Testis (tissue), 2 donors: ENCODE measurements at regions not wholly inside any gene's neighbourhood (a gene's known extent, or its start where the extent isn't known, plus 50 kb on each side); places are given as distances from the start of the nearest gene placed in this dataset.

Experiments
- DNase-seq: peaks from one replicate; pipeline ENCODE4 v3.0.0-alpha.2; 2019
- H3K27ac ChIP-seq, 2 donors: fragments of 200-600 bp; sonication (generic); one replicate each; pipeline ENCODE4 v1.5.1; 2019
- H3K27me3 ChIP-seq: fragments of 200-600 bp; sonication (generic); one replicate; pipeline ENCODE4 v1.5.1; 2019
- H3K36me3 ChIP-seq: fragments of 200-600 bp; sonication (generic); one replicate; pipeline ENCODE4 v1.5.1; 2017; ENCODE audit warnings: low read depth; ENCODE audit errors: missing control alignments
- H3K4me1 ChIP-seq: fragments of 200-600 bp; sonication (generic); one replicate; pipeline ENCODE4 v1.5.1; 2019
- H3K4me3 ChIP-seq, 2 donors: fragments of 200-600 bp; sonication (generic); one replicate each; pipeline ENCODE4 v1.5.1; 2017 to 2019
- H3K9me3 ChIP-seq: fragments of 200-600 bp; sonication (generic); one replicate; pipeline ENCODE4 v1.5.1; 2017
- CTCF ChIP-seq, 3 experiments: fragments of 450-650 bp in 2 of 3; fragments of 200-600 bp in 1 of 3; sonication (generic) in 1 of 3; IDR thresholded peaks; one replicate each; pipeline ENCODE4 v1.5.1; 2016 to 2019; ENCODE audit warnings: antibody characterized with exemption in 3 of 3, mild to moderate bottlenecking in 2 of 3, moderate library complexity in 1 of 3
- POLR2A ChIP-seq: fragments of 450-650 bp; IDR thresholded peaks from one replicate; pipeline ENCODE4 v1.6.1; 2017; ENCODE audit warnings: antibody characterized with exemption, mild to moderate bottlenecking, moderate library complexity
- WGBS, 2 donors: methylation state at CpG; one replicate each; pipeline ENCODE4 v1.1.5; 2018; 5-methylcytosine and 5-hydroxymethylcytosine counted together
- intact Hi-C: fragments of 100-400 bp; cut with DNase I; formaldehyde crosslinking; loops from one replicate; pipeline ENCODE4 v1.15.1; 2023; ENCODE audit warnings: low total_unique reads

- Histone ChIP-seq H3K4me1 (no peaks in the 10 kb centered on the region), H3K4me3 (no peak overlapping the region), H3K27me3 (no peaks in the 10 kb centered on the region), H3K27ac (no peak overlapping the region), H3K36me3 (no peaks in the 10 kb centered on the region), H3K9me3 (no peaks in the 10 kb centered on the region)
- intact Hi-C loops, result no loop called here
- 46 to 80% methylated on average over 2 to 3 of the region's 5 CpGs for WGBS, 2 donors
- no peak for DNase-seq
- TF ChIP-seq CTCF (IDR thresholded peaks at IDR 0.05) (no peak), POLR2A (no peak)
Measured at GRCh38 chr22:22352371-22352999, 107.9 kb downstream of the VPREB1 start.

- Histone ChIP-seq H3K36me3 (no peaks in the 10 kb centered on the region), H3K27ac (no peak overlapping the region), H3K27me3 (no peaks in the 10 kb centered on the region), H3K4me3 (no peak overlapping the region), H3K4me1 (no peaks in the 10 kb centered on the region), H3K9me3 (no peaks in the 10 kb centered on the region)
- 80 to 86% methylated on average over 9 of the region's 9 CpGs for WGBS, 2 donors
- DNase-seq, result no peak
- no peak for TF ChIP-seq CTCF (IDR thresholded peaks at IDR 0.05)
- no peak for TF ChIP-seq POLR2A
- intact Hi-C loops, result no loop called here
Measured at GRCh38 chr22:22355096-22355834, 110.7 kb downstream of the VPREB1 start.

GRCh38 chr22:22357024-22357883 is 112.7 kb downstream of the VPREB1 start:
- H3K4me1 ChIP-seq, result no peaks in the 10 kb centered on the region
- 8 to 18% methylated on average over 12 to 14 of the region's 14 CpGs for WGBS, 2 donors
- no peak overlapping the region for H3K27ac ChIP-seq
- H3K27me3 ChIP-seq, result no peaks in the 10 kb centered on the region
- peak; percentile 94 for DNase-seq
- intact Hi-C loops, result no loop called here
- TF ChIP-seq CTCF (IDR thresholded peaks at IDR 0.05), result peak; percentile 79 to 84 (median 82)
- no peak for TF ChIP-seq POLR2A
- no peaks in the 10 kb centered on the region for H3K9me3 ChIP-seq
- H3K4me3 ChIP-seq, result no peak overlapping the region
- H3K36me3 ChIP-seq, result no peaks in the 10 kb centered on the region

GRCh38 chr22:22358152-22358551 is 113.6 kb downstream of the VPREB1 start:
- Histone ChIP-seq H3K36me3 (no peaks in the 10 kb centered on the region), H3K4me3 (no peak overlapping the region), H3K27ac (no peak overlapping the region), H3K27me3 (no peaks in the 10 kb centered on the region), H3K9me3 (no peaks in the 10 kb centered on the region), H3K4me1 (no peaks in the 10 kb centered on the region)
- TF ChIP-seq CTCF (IDR thresholded peaks at IDR 0.05) (no peak), POLR2A (no peak)
- intact Hi-C loops, result no loop called here
- DNase-seq, result no peak
- 63 to 67% methylated on average over 4 of the region's 4 CpGs for WGBS, 2 donors
